ENCODE measurements at regions not wholly inside any gene's neighbourhood (a gene's known extent, or its start where the extent isn't known, plus 50 kb on each side); places are given as distances from the start of the nearest gene placed in this dataset.

GRCh38 chr1:118254001-118254400 is 69.0 kb upstream of the SPAG17 start:
- no peak for TF ChIP-seq CTCF (IDR thresholded peaks at IDR 0.05; ENCODE audit: poor library complexity)
- TF ChIP-seq EZH2 (IDR thresholded peaks at IDR 0.05; ENCODE audit: borderline replicate concordance): no peak
- no peak for TF ChIP-seq EZH2phosphoT487 (IDR thresholded peaks at IDR 0.05; ENCODE audit: low read depth, severe bottlenecking, unreplicated experiment)

All from hepatocyte (in vitro differentiated cells).